Activated T-cell treated with anti-CD3 and anti-CD28 coated beads for 24 hours (primary cell): ENCODE measurements at regions not wholly inside any gene's neighbourhood (a gene's known extent, or its start where the extent isn't known, plus 50 kb on each side); places are given as distances from the start of the nearest gene placed in this dataset.
A peak's percentile ranks its signal among the peaks of the same experiment; 100 is the strongest.
"Not testable (repeated sequence)": the region's sequence is repeated elsewhere in the genome, so short reads cannot be mapped to it uniquely, and the experiment has no call there.

Experiments
- DNase-seq: peaks from one replicate; pipeline ENCODE4 v3.0.0-alpha.2; 2020; ENCODE audit warnings: low read depth

- no peak for DNase-seq
These were observed 266.7 kb downstream of the SPRY2 start for GRCh38 chr13:80074143-80074752.

GRCh38 chr13:80072231-80072630 is 268.7 kb downstream of the SPRY2 start:
- no peak for DNase-seq

GRCh38 chr13:80070024-80070703 is 270.8 kb downstream of the SPRY2 start:
- DNase-seq = no peak

- no peak for DNase-seq
These were observed 271.6 kb downstream of the SPRY2 start for GRCh38 chr13:80069374-80069773.

- no peak for DNase-seq
These were observed 274.9 kb downstream of the SPRY2 start for GRCh38 chr13:80065996-80066395.

GRCh38 chr13:80062416-80062815 is 278.5 kb downstream of the SPRY2 start:
- DNase-seq = not testable (repeated sequence)

- DNase-seq = no peak
These were observed 281.1 kb downstream of the SPRY2 start for GRCh38 chr13:80059789-80060188.

- no peak for DNase-seq
These were observed 282.3 kb downstream of the SPRY2 start for GRCh38 chr13:80058626-80059025.

- DNase-seq = no peak
These were observed 285.1 kb downstream of the SPRY2 start for GRCh38 chr13:80055847-80056246.

GRCh38 chr13:80054806-80055205 is 286.1 kb downstream of the SPRY2 start:
- DNase-seq = no peak

GRCh38 chr13:80052286-80052685 is 288.6 kb downstream of the SPRY2 start:
- no peak for DNase-seq

GRCh38 chr13:80050252-80050651 is 290.7 kb downstream of the SPRY2 start:
- no peak for DNase-seq

- DNase-seq = peak; percentile 61
These were observed 292.1 kb downstream of the SPRY2 start for GRCh38 chr13:80048802-80049201.

- DNase-seq = no peak
These were observed 292.9 kb downstream of the SPRY2 start for GRCh38 chr13:80048030-80048429.

GRCh38 chr13:80047406-80047805 is 293.5 kb downstream of the SPRY2 start:
- DNase-seq = no peak

GRCh38 chr13:80040981-80041317 is 300.0 kb downstream of the SPRY2 start:
- no peak for DNase-seq

GRCh38 chr13:80040196-80040980 is 300.5 kb downstream of the SPRY2 start:
- DNase-seq = no peak

- DNase-seq = no peak
These were observed 301.9 kb downstream of the SPRY2 start for GRCh38 chr13:80039000-80039399.

GRCh38 chr13:80038371-80038770 is 302.6 kb downstream of the SPRY2 start:
- no peak for DNase-seq

- DNase-seq = no peak
These were observed 303.4 kb downstream of the SPRY2 start for GRCh38 chr13:80037505-80037888.

- no peak for DNase-seq
These were observed 304.0 kb downstream of the SPRY2 start for GRCh38 chr13:80036845-80037504.

- DNase-seq = no peak
These were observed 305.8 kb downstream of the SPRY2 start for GRCh38 chr13:80035096-80035495.

GRCh38 chr13:80033951-80034350 is 307.0 kb downstream of the SPRY2 start:
- DNase-seq = no peak
